CD4-positive, alpha-beta T cell (primary cell): ENCODE measurements at regions not wholly inside any gene's neighbourhood (a gene's known extent, or its start where the extent isn't known, plus 50 kb on each side); places are given as distances from the start of the nearest gene placed in this dataset.

Experiments used
- ATAC-seq: fragments of 200-7000 bp; cut with Tn5 transposase; one replicate; pipeline ENCODE4 v1.10.0; 2022; ENCODE audit warnings: mild to moderate bottlenecking; ENCODE audit not compliant: poor library complexity
- CTCF ChIA-PET: fragments of 350-600 bp; sonication (Branson Sonifier 250); formaldehyde crosslinking; loops from one replicate; lab custom pipeline; 2021; ENCODE audit warnings: antibody characterized with exemption, inconsistent platforms; lab: Charles Lee
- POLR2A ChIA-PET: fragments of 350-600 bp; sonication (Branson Sonifier 250); formaldehyde crosslinking; loops from one replicate; lab custom pipeline; 2021; ENCODE audit warnings: antibody characterized with exemption, inconsistent platforms; lab: Charles Lee
- DNase-seq, 14 experiments: peaks; one replicate each; pipeline ENCODE4 v3.0.0-alpha.2; 2013 to 2020; ENCODE audit warnings: mixed read lengths in 2 of 14
- H3K27ac ChIP-seq, 2 donors: one replicate each; pipeline versions ENCODE4 v1.5.1 to v1.7.0; 2013; ENCODE audit warnings: low read length in 2 of 2, low read depth in 1 of 2, mild to moderate bottlenecking in 1 of 2
- H3K27me3 ChIP-seq, 2 experiments: 1 replicate in 1 of 2; 2 replicates in 1 of 2; pipeline versions ENCODE4 v1.6.1 to v1.7.0; 2013; ENCODE audit warnings: low read length in 2 of 2, control low read depth in 1 of 2, mild to moderate bottlenecking in 1 of 2, moderate library complexity in 1 of 2; ENCODE audit not compliant: insufficient read depth in 2 of 2, control insufficient read depth in 1 of 2
- H3K36me3 ChIP-seq: one replicate; pipeline ENCODE4 v1.6.1; 2013; ENCODE audit warnings: low read length, control low read depth; ENCODE audit not compliant: insufficient read depth
- H3K4me1 ChIP-seq: one replicate; pipeline ENCODE4 v1.6.1; 2013; ENCODE audit warnings: low read length, control low read depth; ENCODE audit not compliant: insufficient read depth
- H3K4me3 ChIP-seq: one replicate; pipeline ENCODE4 v1.5.1; 2013; ENCODE audit warnings: mild to moderate bottlenecking, low read length, moderate library complexity
- H3K9me3 ChIP-seq, 2 experiments: 1 replicate in 1 of 2; 2 replicates in 1 of 2; pipeline versions ENCODE4 v1.6.1 to v1.7.0; 2013; ENCODE audit warnings: low read length in 2 of 2, mild to moderate bottlenecking in 2 of 2, control low read depth in 1 of 2, moderate library complexity in 1 of 2; ENCODE audit not compliant: control insufficient read depth in 1 of 2, insufficient read depth in 1 of 2
- H3K27ac Mint-ChIP-seq: one replicate; pipeline ENCODE4 v1.8.0; 2020; ENCODE audit warnings: mixed read lengths
- H3K27me3 Mint-ChIP-seq: one replicate; pipeline ENCODE4 v1.8.0; 2021; ENCODE audit warnings: mixed read lengths
- H3K36me3 Mint-ChIP-seq: one replicate; pipeline ENCODE4 v1.8.0; 2021; ENCODE audit warnings: low read depth, mixed read lengths
- H3K4me1 Mint-ChIP-seq: one replicate; pipeline ENCODE4 v1.8.0; 2021; ENCODE audit warnings: low read depth, mixed read lengths
- H3K4me3 Mint-ChIP-seq: one replicate; pipeline ENCODE4 v1.8.0; 2020; ENCODE audit warnings: mild to moderate bottlenecking, mixed read lengths
- H3K9me3 Mint-ChIP-seq: one replicate; pipeline ENCODE4 v1.8.0; 2020; ENCODE audit warnings: mixed read lengths
- intact Hi-C, 2 experiments: fragments of 100-400 bp; cut with DNase I in 1 of 2; cut with micrococcal nuclease in 1 of 2; formaldehyde crosslinking; loops; one replicate each; pipeline versions ENCODE4 v1.15.1 to v1.9.0; 2023 to 2025; cut with DNase I, micrococcal nuclease
- TF ChIP-seq, protein P1 (sequence below): fragments of 200-600 bp; IDR thresholded peaks from one replicate; pipeline ENCODE4 v1.8.0; 2022; ENCODE audit warnings: antibody characterized with exemption, mild to moderate bottlenecking

DNA sequence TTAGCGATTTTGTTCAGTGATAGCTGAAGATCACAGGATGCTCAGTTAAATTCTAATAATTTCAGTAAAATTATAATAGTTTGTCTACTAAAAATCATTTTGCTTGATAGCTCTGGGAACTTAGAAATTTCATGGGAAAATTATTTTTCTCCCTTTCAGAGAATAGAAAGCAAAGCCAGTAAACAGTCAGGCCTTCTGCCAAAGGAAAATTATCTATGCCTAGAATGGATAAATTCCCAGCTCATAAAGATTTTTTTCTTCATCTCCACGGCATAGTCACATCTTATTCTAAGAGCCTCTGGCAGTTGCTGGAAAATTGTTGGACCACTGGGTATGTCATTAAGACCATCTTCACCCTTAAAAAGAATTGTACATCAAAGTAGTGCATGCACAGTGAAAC is 169.6 kb upstream of the ANO3 start:
- H3K27ac Mint-ChIP-seq, result no peak overlapping the region
- H3K9me3 Mint-ChIP-seq, result no peaks in the 10 kb centered on the region
- H3K27me3 ChIP-seq, result no peaks in the 10 kb centered on the region
- TF ChIP-seq, protein P1, sequence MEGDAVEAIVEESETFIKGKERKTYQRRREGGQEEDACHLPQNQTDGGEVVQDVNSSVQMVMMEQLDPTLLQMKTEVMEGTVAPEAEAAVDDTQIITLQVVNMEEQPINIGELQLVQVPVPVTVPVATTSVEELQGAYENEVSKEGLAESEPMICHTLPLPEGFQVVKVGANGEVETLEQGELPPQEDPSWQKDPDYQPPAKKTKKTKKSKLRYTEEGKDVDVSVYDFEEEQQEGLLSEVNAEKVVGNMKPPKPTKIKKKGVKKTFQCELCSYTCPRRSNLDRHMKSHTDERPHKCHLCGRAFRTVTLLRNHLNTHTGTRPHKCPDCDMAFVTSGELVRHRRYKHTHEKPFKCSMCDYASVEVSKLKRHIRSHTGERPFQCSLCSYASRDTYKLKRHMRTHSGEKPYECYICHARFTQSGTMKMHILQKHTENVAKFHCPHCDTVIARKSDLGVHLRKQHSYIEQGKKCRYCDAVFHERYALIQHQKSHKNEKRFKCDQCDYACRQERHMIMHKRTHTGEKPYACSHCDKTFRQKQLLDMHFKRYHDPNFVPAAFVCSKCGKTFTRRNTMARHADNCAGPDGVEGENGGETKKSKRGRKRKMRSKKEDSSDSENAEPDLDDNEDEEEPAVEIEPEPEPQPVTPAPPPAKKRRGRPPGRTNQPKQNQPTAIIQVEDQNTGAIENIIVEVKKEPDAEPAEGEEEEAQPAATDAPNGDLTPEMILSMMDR, result no peak
- H3K27ac ChIP-seq, result no peak overlapping the region
- H3K27me3 Mint-ChIP-seq, result no peaks in the 10 kb centered on the region
- CTCF ChIA-PET, result no interaction called here
- DNase-seq (no peak), ATAC-seq (no peak)
- H3K36me3 Mint-ChIP-seq, result no peaks in the 10 kb centered on the region
- H3K4me1 Mint-ChIP-seq, result no peaks in the 10 kb centered on the region
- H3K4me1 ChIP-seq, result no peaks in the 10 kb centered on the region
- POLR2A ChIA-PET, result no interaction called here
- H3K4me3 ChIP-seq, result no peak overlapping the region
- no peaks in the 10 kb centered on the region for H3K36me3 ChIP-seq
- peaks cover 0 to 4% of the 10 kb centered on the region in 2 experiments for H3K9me3 ChIP-seq
- intact Hi-C loops, result no loop called here
- H3K4me3 Mint-ChIP-seq, result no peak overlapping the region

DNA sequence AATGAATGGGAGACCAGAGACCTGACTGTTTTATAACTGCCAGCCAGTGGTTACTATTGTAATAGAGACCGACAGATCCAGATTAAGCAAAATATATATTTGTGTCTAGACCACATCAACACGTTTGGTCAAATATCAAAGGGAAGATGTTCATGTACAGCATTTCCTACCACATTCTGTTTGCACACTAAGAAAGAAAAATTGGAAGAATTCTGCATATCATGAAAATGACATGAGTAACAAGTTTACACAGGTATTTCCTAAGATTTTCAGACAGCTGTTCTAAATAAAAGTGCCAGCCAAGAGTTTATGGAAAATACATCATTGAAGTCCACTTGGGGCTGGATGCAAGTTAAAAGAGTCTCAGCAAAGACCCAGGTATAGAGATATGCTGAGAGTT is 145.5 kb upstream of the ANO3 start:
- Histone ChIP-seq H3K4me1 (no peaks in the 10 kb centered on the region), H3K4me3 (no peak overlapping the region), H3K27ac (no peak overlapping the region), H3K36me3 (no peaks in the 10 kb centered on the region), H3K27me3 (no peaks in the 10 kb centered on the region), H3K9me3 (peaks cover 0 to 7% of the 10 kb centered on the region in 2 experiments)
- ChIA-PET CTCF (no interaction called here), POLR2A (no interaction called here)
- TF ChIP-seq, protein P1, result no peak
- Mint-ChIP-seq H3K36me3 (no peaks in the 10 kb centered on the region), H3K4me3 (no peak overlapping the region), H3K27ac (no peak overlapping the region), H3K27me3 (no peaks in the 10 kb centered on the region), H3K4me1 (no peaks in the 10 kb centered on the region), H3K9me3 (peaks cover 2% of the 10 kb centered on the region)
- intact Hi-C loops, result no loop called here
- DNase-seq (no peak), ATAC-seq (no peak)

DNA sequence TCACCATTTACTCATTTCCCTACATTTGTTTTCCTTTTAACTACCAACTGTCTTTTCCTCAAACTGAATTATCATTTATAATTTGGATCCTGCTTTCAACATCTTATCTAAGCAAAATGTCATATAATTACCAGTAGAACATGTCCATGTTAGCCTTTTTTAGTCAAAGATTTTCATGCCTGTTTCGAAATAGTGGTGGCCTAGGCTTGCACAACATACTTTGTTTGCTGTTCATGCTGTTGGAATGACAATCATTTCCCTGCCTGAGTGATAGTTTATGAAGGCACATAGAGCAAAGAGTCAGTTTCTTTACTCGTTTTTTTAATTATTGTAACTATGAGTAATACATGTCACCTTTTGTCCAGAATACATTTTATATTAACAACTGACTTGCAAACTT is 144.3 kb upstream of the ANO3 start:
- no peak for DNase-seq
- ATAC-seq, result no peak
- Histone ChIP-seq H3K27ac (no peak overlapping the region), H3K27me3 (no peaks in the 10 kb centered on the region), H3K36me3 (no peaks in the 10 kb centered on the region), H3K4me3 (no peak overlapping the region), H3K4me1 (no peaks in the 10 kb centered on the region), H3K9me3 (peaks cover 0 to 4% of the 10 kb centered on the region in 2 experiments)
- no peaks in the 10 kb centered on the region for H3K36me3 Mint-ChIP-seq
- ChIA-PET POLR2A (no interaction called here), CTCF (no interaction called here)
- no peak overlapping the region for H3K27ac Mint-ChIP-seq
- peaks cover 2% of the 10 kb centered on the region for H3K9me3 Mint-ChIP-seq
- TF ChIP-seq, protein P1, result no peak
- no peaks in the 10 kb centered on the region for H3K27me3 Mint-ChIP-seq
- intact Hi-C loops, result no loop called here
- H3K4me1 Mint-ChIP-seq, result no peaks in the 10 kb centered on the region
- no peak overlapping the region for H3K4me3 Mint-ChIP-seq
